Esophagus muscularis mucosa (tissue), 4 donors: ENCODE measurements at regions not wholly inside any gene's neighbourhood (a gene's known extent, or its start where the extent isn't known, plus 50 kb on each side); places are given as distances from the start of the nearest gene placed in this dataset.

Experiments used
- EP300 ChIP-seq: sonication (generic); formaldehyde crosslinking; IDR thresholded peaks from one replicate; pipeline ENCODE4 v1.6.1; 2017; ENCODE audit warnings: antibody characterized with exemption
- POLR2A ChIP-seq: fragments of 450-650 bp; IDR thresholded peaks from one replicate; pipeline ENCODE4 v1.6.1; 2017; ENCODE audit warnings: antibody characterized with exemption, moderate library complexity, mild to moderate bottlenecking, low read depth
- POLR2AphosphoS5 ChIP-seq, 2 donors: sonication (generic); formaldehyde crosslinking; IDR thresholded peaks; one replicate each; pipeline ENCODE4 v1.6.1; 2017; ENCODE audit warnings: antibody characterized with exemption in 2 of 2
- TF ChIP-seq, protein P1 (sequence below), 3 experiments: fragments of 200-600 bp in 2 of 3; fragments of 450-650 bp in 1 of 3; sonication (generic) in 2 of 3; IDR thresholded peaks; one replicate each; pipeline ENCODE4 v1.5.1; 2017 to 2019; ENCODE audit warnings: antibody characterized with exemption in 3 of 3, mild to moderate bottlenecking in 2 of 3, moderate library complexity in 1 of 3

DNA sequence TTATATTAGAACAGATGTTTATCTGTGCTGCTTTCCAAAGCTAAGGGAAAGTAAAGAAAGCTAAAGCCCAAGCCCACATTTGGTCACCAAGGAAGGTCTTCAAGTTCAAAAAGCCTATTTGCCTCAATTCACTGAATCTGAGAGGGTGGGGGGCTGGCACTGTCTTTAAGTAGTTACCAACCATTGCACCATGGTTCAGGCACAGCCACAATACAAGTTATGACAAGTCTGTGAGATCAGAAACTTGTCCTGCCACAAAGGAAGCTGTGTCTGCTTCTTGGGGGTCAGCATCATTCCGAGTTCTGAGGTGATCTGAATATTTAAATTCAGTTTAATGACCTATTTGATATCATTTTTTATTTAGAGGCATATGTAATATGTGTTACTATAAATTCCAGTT lies 78.3 kb upstream of the OPRM1 start:
- TF ChIP-seq EP300 (no peak), POLR2A (no peak), POLR2AphosphoS5 (IDR thresholded peaks at IDR 0.05) (no peak)
- TF ChIP-seq, protein P1, sequence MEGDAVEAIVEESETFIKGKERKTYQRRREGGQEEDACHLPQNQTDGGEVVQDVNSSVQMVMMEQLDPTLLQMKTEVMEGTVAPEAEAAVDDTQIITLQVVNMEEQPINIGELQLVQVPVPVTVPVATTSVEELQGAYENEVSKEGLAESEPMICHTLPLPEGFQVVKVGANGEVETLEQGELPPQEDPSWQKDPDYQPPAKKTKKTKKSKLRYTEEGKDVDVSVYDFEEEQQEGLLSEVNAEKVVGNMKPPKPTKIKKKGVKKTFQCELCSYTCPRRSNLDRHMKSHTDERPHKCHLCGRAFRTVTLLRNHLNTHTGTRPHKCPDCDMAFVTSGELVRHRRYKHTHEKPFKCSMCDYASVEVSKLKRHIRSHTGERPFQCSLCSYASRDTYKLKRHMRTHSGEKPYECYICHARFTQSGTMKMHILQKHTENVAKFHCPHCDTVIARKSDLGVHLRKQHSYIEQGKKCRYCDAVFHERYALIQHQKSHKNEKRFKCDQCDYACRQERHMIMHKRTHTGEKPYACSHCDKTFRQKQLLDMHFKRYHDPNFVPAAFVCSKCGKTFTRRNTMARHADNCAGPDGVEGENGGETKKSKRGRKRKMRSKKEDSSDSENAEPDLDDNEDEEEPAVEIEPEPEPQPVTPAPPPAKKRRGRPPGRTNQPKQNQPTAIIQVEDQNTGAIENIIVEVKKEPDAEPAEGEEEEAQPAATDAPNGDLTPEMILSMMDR (IDR thresholded peaks at IDR 0.05) = no peak
